Activated naive CD4-positive, alpha-beta T cell treated with anti-CD3 and anti-CD28 coated beads for 36 hours (primary cell): ENCODE measurements at regions not wholly inside any gene's neighbourhood (a gene's known extent, or its start where the extent isn't known, plus 50 kb on each side); places are given as distances from the start of the nearest gene placed in this dataset.
"Not testable (repeated sequence)": the region's sequence is repeated elsewhere in the genome, so short reads cannot be mapped to it uniquely, and the experiment has no call there.

ENCODE experiments used
- CTCF ChIA-PET: fragments of 350-600 bp; sonication (Branson Sonifier 250); formaldehyde crosslinking; loops from one replicate; lab custom pipeline; 2021; ENCODE audit warnings: antibody characterized with exemption; lab: Charles Lee
- DNase-seq: peaks from one replicate; pipeline ENCODE4 v3.0.0-alpha.2; 2020
- H3K27ac Mint-ChIP-seq: one replicate; pipeline ENCODE4 v1.8.0; 2021; ENCODE audit warnings: mild to moderate bottlenecking, mixed read lengths
- H3K27me3 Mint-ChIP-seq: one replicate; pipeline ENCODE4 v1.8.0; 2021; ENCODE audit warnings: low read depth, mixed read lengths
- H3K36me3 Mint-ChIP-seq: one replicate; pipeline ENCODE4 v1.8.0; 2021; ENCODE audit warnings: low read depth, mixed read lengths
- H3K4me1 Mint-ChIP-seq: one replicate; pipeline ENCODE4 v1.8.0; 2021; ENCODE audit warnings: low read depth, mixed read lengths
- H3K4me3 Mint-ChIP-seq: one replicate; pipeline ENCODE4 v1.8.0; 2021; ENCODE audit warnings: mild to moderate bottlenecking, moderate library complexity, mixed read lengths
- H3K9me3 Mint-ChIP-seq: one replicate; pipeline ENCODE4 v1.8.0; 2021; ENCODE audit warnings: mixed read lengths
- intact Hi-C: fragments of 100-400 bp; cut with micrococcal nuclease; formaldehyde crosslinking; loops from one replicate; pipeline ENCODE4 v1.15.1; 2023

GRCh38 chr7:9709216-9709615 lies 1264.5 kb upstream of the PHF14 start:
- DNase-seq = no peak
- Mint-ChIP-seq H3K9me3 (no peaks in the 10 kb centered on the region), H3K27ac (no peak overlapping the region), H3K4me3 (no peak overlapping the region), H3K4me1 (no peaks in the 10 kb centered on the region), H3K36me3 (no peaks in the 10 kb centered on the region), H3K27me3 (no peaks in the 10 kb centered on the region)
- CTCF ChIA-PET = no interaction called here
- intact Hi-C loops = no loop called here

- CTCF ChIA-PET = no interaction called here
- Mint-ChIP-seq H3K4me3 (no peak overlapping the region), H3K9me3 (no peaks in the 10 kb centered on the region), H3K4me1 (no peaks in the 10 kb centered on the region), H3K27me3 (no peaks in the 10 kb centered on the region), H3K27ac (no peak overlapping the region), H3K36me3 (no peaks in the 10 kb centered on the region)
- intact Hi-C loops = no loop called here
- no peak for DNase-seq
Observed at GRCh38 chr7:9711259-9711918, 1262.3 kb upstream of the PHF14 start.

- CTCF ChIA-PET = no interaction called here
- no peaks in the 10 kb centered on the region for H3K4me1 Mint-ChIP-seq
Observed at GRCh38 chr7:9718071-9718661, 1255.5 kb upstream of the PHF14 start.

GRCh38 chr7:9719303-9719702 lies 1254.4 kb upstream of the PHF14 start:
- H3K4me1 Mint-ChIP-seq = no peaks in the 10 kb centered on the region
- peaks cover 2% of the 10 kb centered on the region for H3K9me3 Mint-ChIP-seq
- no peaks in the 10 kb centered on the region for H3K36me3 Mint-ChIP-seq
- CTCF ChIA-PET = no interaction called here
- no peak overlapping the region for H3K27ac Mint-ChIP-seq
- no peak overlapping the region for H3K4me3 Mint-ChIP-seq
- intact Hi-C loops = no loop called here
- H3K27me3 Mint-ChIP-seq = no peaks in the 10 kb centered on the region
- DNase-seq = no peak

More at GRCh38 chr7:9718071-9718661, 1255.5 kb upstream of the PHF14 start:
- no peak overlapping the region for H3K27ac Mint-ChIP-seq
- DNase-seq = no peak
- H3K9me3 Mint-ChIP-seq = peaks cover 2% of the 10 kb centered on the region
- no peak overlapping the region for H3K4me3 Mint-ChIP-seq
- intact Hi-C loops = no loop called here
- no peaks in the 10 kb centered on the region for H3K27me3 Mint-ChIP-seq
- H3K36me3 Mint-ChIP-seq = no peaks in the 10 kb centered on the region

GRCh38 chr7:9719721-9720120 lies 1254.0 kb upstream of the PHF14 start:
- Mint-ChIP-seq H3K27me3 (no peaks in the 10 kb centered on the region), H3K9me3 (peaks cover 3% of the 10 kb centered on the region), H3K36me3 (no peaks in the 10 kb centered on the region), H3K4me1 (no peaks in the 10 kb centered on the region), H3K27ac (no peak overlapping the region), H3K4me3 (no peak overlapping the region)
- intact Hi-C loops = no loop called here
- CTCF ChIA-PET = no interaction called here
- DNase-seq = no peak

GRCh38 chr7:9725940-9726663 lies 1247.6 kb upstream of the PHF14 start:
- DNase-seq, intact Hi-C loops, CTCF ChIA-PET: not testable (repeated sequence)

GRCh38 chr7:9726811-9727210 lies 1246.9 kb upstream of the PHF14 start:
- H3K36me3 Mint-ChIP-seq, H3K27me3 Mint-ChIP-seq, intact Hi-C loops, DNase-seq, CTCF ChIA-PET, H3K9me3 Mint-ChIP-seq, H3K4me1 Mint-ChIP-seq, H3K27ac Mint-ChIP-seq, H3K4me3 Mint-ChIP-seq: not testable (repeated sequence)

More at GRCh38 chr7:9725940-9726663, 1247.6 kb upstream of the PHF14 start:
- H3K9me3 Mint-ChIP-seq, H3K36me3 Mint-ChIP-seq, H3K4me1 Mint-ChIP-seq, H3K27ac Mint-ChIP-seq, H3K27me3 Mint-ChIP-seq, H3K4me3 Mint-ChIP-seq: not testable (repeated sequence)

- CTCF ChIA-PET, H3K27me3 Mint-ChIP-seq, H3K9me3 Mint-ChIP-seq, intact Hi-C loops, H3K27ac Mint-ChIP-seq, DNase-seq, H3K4me1 Mint-ChIP-seq, H3K36me3 Mint-ChIP-seq, H3K4me3 Mint-ChIP-seq: not testable (repeated sequence)
Observed at GRCh38 chr7:9727467-9727869, 1246.2 kb upstream of the PHF14 start.

GRCh38 chr7:9728014-9728657 lies 1245.5 kb upstream of the PHF14 start:
- DNase-seq, H3K9me3 Mint-ChIP-seq, CTCF ChIA-PET, H3K4me3 Mint-ChIP-seq, H3K4me1 Mint-ChIP-seq, H3K36me3 Mint-ChIP-seq, intact Hi-C loops, H3K27ac Mint-ChIP-seq, H3K27me3 Mint-ChIP-seq: not testable (repeated sequence)

- Mint-ChIP-seq H3K27me3 (no peaks in the 10 kb centered on the region), H3K9me3 (peaks cover 15% of the 10 kb centered on the region)
Observed at GRCh38 chr7:9752033-9752432, 1221.6 kb upstream of the PHF14 start.

GRCh38 chr7:9761224-9761623 lies 1212.4 kb upstream of the PHF14 start:
- CTCF ChIA-PET = no interaction called here
- intact Hi-C loops = no loop called here
- no peaks in the 10 kb centered on the region for H3K27me3 Mint-ChIP-seq
- H3K4me1 Mint-ChIP-seq = no peaks in the 10 kb centered on the region
- peaks cover 2% of the 10 kb centered on the region for H3K9me3 Mint-ChIP-seq
- DNase-seq = no peak
- H3K27ac Mint-ChIP-seq = no peak overlapping the region
- no peak overlapping the region for H3K4me3 Mint-ChIP-seq
- no peaks in the 10 kb centered on the region for H3K36me3 Mint-ChIP-seq

More at GRCh38 chr7:9752033-9752432, 1221.6 kb upstream of the PHF14 start:
- DNase-seq = no peak
- intact Hi-C loops = no loop called here
- Mint-ChIP-seq H3K4me1 (no peaks in the 10 kb centered on the region), H3K4me3 (no peak overlapping the region), H3K27ac (no peak overlapping the region), H3K36me3 (no peaks in the 10 kb centered on the region)
- CTCF ChIA-PET = no interaction called here

GRCh38 chr7:9776900-9777299 lies 1196.8 kb upstream of the PHF14 start:
- CTCF ChIA-PET = no interaction called here
- DNase-seq = no peak
- intact Hi-C loops = no loop called here
- H3K4me1 Mint-ChIP-seq = no peaks in the 10 kb centered on the region
- H3K36me3 Mint-ChIP-seq = no peaks in the 10 kb centered on the region
- H3K9me3 Mint-ChIP-seq = peaks cover 10% of the 10 kb centered on the region
- H3K27ac Mint-ChIP-seq = no peak overlapping the region
- no peak overlapping the region for H3K4me3 Mint-ChIP-seq
- no peaks in the 10 kb centered on the region for H3K27me3 Mint-ChIP-seq
